ENCODE measurements at regions not wholly inside any gene's neighbourhood (a gene's known extent, or its start where the extent isn't known, plus 50 kb on each side); places are given as distances from the start of the nearest gene placed in this dataset.
"Not testable (repeated sequence)": the region's sequence is repeated elsewhere in the genome, so short reads cannot be mapped to it uniquely, and the experiment has no call there.

DNA sequence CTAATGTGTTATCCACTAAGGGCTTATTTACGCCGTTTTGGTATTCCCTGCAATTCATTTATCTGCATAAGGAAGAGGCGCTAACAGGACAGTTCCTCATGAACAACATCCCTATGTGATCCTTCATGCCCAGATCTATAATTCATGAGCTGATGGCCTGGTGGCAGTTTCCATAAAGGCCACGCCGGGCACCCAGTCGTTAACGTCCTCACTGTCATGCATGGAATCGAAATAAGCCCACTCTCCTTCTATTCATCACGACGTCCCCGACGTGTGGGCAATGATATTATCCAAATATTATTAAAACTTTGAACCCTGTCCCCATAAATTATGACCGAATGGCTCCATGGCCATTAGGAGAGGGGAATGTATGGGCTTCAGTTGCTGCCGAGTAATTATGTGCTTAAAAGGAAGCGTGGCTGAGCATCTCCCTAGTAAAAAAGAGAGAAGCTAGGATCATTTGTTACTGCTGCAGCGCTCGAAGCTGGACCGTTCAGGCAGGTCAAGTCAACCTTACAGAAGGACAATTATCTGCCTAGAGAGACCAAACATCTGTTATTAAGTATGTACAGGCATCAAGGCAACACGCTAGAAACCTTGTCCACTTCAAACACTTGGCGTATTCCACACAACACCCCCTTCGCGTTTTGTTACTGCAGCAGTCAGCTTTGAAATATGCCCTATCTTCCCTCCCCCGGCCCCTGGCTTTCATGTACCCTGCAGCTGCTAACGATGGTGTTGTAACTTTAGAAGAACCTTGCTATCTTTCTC lies 94.0 kb upstream of the SALL1 start:
- no peak for DNase-seq (ENCODE audit: low read depth)

- DNase-seq (ENCODE audit: low read depth), result peak; percentile 31
These were observed 92.9 kb upstream of the SALL1 start for GRCh38 chr16:51243936-51244436.

- no peak for DNase-seq (ENCODE audit: low read depth)
These were observed 91.4 kb upstream of the SALL1 start for GRCh38 chr16:51242296-51242994.

DNA sequence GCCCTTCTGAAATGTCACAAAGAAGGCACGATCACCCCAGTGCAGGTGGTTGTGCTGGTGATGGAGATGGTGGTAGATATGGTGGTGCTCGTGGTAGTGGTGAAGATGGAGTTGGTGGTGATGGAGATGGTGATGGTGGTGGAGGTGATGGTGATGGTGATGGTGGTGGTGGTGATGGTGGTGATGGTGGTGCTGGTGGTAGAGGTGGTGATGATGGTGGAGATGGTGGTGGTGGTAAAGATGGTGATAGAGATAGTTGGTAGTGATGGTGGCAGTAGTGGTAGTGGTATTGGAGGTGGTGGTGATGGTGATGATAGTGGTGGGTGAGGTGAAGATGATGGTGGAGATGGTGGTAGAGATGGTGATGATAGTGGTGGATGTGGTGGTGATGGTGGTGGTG lies 88.1 kb upstream of the SALL1 start:
- DNase-seq (ENCODE audit: low read depth), result no peak

- no peak for DNase-seq (ENCODE audit: low read depth)
These were observed 86.8 kb upstream of the SALL1 start for GRCh38 chr16:51237861-51238378.

- DNase-seq (ENCODE audit: low read depth), result no peak
These were observed 86.1 kb upstream of the SALL1 start for GRCh38 chr16:51237207-51237606.

GRCh38 chr16:51236583-51236982 lies 85.5 kb upstream of the SALL1 start:
- DNase-seq (ENCODE audit: low read depth), result no peak

GRCh38 chr16:51231702-51232101 lies 80.6 kb upstream of the SALL1 start:
- DNase-seq (ENCODE audit: low read depth), result no peak

DNA sequence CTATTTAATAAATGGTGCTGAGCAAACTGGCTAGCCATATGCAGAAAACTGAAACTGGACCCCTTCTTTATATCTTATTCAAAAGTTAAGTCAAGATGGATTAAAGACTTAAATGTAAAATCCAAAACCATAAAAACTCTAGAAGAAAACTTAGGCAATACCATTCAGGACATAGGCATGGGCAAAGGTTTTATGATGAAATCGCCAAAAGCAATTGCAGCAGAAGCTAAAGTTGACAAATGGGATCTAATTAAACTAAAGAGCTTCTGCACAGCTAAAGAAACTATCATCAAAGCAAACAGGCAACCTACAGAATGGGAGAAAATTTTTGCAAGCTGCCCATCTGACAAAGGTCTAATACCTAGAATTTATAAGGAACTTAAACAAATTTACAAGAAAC lies 79.0 kb upstream of the SALL1 start:
- DNase-seq (ENCODE audit: low read depth), result not testable (repeated sequence)

GRCh38 chr16:51228097-51228659 lies 77.1 kb upstream of the SALL1 start:
- no peak for DNase-seq (ENCODE audit: low read depth)

DNA sequence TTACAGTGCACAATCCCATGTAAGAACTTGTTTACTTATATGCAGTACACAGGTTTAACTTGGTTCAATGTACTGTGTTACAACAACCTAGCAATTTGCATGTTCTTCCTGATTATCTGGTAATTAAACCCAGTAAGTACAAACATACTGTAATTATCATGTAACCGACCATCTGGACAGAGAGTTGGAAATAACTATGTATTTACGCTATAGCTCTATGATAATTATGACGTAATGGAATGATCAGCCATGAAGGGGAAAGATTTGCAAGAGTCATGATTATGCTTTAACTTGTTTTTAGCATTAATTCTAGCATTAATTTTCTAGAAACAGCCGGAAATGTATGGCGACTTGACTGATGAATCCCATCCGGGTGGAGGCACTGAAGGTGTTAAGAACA lies 74.8 kb upstream of the SALL1 start:
- no peak for DNase-seq (ENCODE audit: low read depth)

- DNase-seq (ENCODE audit: low read depth), result no peak
These were observed 73.2 kb upstream of the SALL1 start for GRCh38 chr16:51224317-51224716.

GRCh38 chr16:51222016-51222415 lies 70.9 kb upstream of the SALL1 start:
- DNase-seq (ENCODE audit: low read depth), result no peak

- DNase-seq (ENCODE audit: low read depth), result no peak
These were observed 60.1 kb upstream of the SALL1 start for GRCh38 chr16:51211148-51211547.

DNA sequence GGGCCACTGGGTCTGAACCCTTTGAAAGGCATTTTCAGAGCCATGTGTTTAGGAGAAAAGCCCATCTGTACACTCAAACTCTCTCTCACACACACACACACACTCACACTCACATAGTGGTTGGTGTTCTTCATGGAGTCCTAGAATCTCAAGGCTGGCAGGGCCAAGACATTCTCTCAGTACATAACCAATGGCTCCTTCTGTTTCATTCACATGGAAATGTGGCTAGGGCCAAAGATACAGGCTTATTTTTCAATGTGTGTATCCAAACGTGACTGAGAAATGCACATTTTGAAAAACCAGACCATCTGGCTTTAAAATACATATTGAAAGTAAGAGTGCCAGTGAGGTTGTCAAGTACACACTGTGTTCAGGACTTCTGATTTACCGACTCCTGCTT lies 59.0 kb upstream of the SALL1 start:
- DNase-seq (ENCODE audit: low read depth), result no peak

GRCh38 chr16:51201604-51202003 lies 50.5 kb upstream of the SALL1 start:
- DNase-seq (ENCODE audit: low read depth), result no peak

All from iris pigment epithelial cell (primary cell).